NCI-H524 treated with DMSO at 0.1 percent for 48 hours (cell line): ENCODE measurements at regions not wholly inside any gene's neighbourhood (a gene's known extent, or its start where the extent isn't known, plus 50 kb on each side); places are given as distances from the start of the nearest gene placed in this dataset.

Experiments
- DNase-seq: peaks from one replicate; lab custom pipeline; 2025; lab: John Stamatoyannopoulos, UW

DNA sequence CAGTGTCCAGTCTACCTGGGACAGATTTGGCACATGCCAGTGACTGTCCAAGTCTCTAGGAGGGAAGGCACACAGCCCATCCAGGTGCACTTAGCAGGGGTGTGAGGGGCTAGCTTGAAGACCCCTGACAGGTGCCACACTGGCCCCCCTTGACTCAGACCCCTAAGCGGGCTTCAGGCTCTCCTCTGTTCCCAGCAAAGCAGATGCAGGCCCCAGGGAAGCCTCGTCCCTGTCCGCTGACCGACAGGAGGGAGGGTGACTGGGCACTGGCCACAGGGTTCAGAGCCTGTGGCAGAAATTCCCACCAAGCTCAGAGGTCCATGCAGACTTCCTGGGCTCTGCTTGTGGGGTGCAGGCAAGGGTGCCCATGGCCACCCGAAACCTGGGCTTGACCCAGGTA, 239.8 kb upstream of the MYT1L start:
- DNase-seq: no peak

GRCh38 chr2:2570360-2570759, 239.3 kb upstream of the MYT1L start:
- no peak for DNase-seq

- DNase-seq: no peak
Measured at GRCh38 chr2:2569836-2570235, 238.8 kb upstream of the MYT1L start.

DNA sequence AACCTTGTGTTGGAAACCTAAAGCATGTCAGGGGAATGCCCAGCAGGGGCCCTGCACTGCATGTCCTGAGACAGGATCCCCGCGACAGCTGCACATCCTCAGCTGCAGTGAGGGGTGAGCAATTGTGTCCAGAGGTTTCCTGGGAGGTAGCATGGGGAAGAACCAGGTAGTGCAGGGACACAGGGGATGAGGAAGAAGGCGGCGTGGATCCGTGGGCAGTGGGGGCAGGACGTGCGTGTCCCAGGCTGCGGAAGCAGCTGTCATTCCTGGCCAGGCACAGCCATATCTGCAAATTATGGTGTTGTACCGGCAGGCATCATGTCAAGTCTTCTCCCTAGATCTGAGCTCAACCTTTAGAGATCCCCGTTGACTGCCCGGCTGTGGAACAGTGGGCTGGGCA, 238.2 kb upstream of the MYT1L start:
- no peak for DNase-seq

DNA sequence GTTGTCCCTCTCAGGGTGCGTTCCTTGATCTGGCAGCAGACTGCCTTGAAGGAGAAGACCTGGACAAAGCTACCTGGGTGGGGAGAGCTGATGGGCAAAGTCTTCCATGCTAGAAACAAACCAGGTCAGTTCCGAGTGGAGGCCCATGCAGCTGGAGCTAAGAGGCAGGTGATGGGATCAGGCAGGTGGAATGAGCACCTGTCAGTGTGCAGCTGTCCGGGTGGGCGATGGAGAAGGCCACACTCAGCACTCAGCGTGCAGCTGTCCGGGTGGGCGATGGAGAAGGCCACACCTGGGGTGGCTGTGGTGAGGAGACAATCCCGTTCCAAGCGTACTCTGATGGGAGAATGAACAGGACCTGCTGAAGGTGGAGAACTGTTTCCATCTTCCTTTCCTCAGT, 237.3 kb upstream of the MYT1L start:
- no peak for DNase-seq

DNA sequence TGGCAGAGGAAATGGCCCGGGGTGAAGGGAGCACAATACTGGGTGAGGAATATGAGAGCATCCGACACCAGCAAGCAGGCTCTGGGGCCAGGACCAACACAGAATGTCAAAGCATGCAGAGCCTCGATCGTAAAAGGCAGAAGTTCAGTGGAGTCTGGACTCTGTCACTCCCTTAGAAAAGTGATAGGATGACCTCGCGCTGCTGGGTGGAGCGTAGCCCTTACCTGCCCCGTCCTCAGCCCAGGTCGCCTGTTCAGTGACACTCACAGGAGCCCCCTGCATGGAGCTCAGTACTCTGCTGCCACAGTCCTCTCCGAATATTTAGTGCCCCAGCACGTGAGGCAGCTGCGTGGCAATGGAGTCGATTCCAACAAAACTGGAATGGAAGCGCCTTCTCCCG, 236.7 kb upstream of the MYT1L start:
- DNase-seq: no peak

- DNase-seq: no peak
Measured at GRCh38 chr2:2566396-2567323, 235.6 kb upstream of the MYT1L start.

DNA sequence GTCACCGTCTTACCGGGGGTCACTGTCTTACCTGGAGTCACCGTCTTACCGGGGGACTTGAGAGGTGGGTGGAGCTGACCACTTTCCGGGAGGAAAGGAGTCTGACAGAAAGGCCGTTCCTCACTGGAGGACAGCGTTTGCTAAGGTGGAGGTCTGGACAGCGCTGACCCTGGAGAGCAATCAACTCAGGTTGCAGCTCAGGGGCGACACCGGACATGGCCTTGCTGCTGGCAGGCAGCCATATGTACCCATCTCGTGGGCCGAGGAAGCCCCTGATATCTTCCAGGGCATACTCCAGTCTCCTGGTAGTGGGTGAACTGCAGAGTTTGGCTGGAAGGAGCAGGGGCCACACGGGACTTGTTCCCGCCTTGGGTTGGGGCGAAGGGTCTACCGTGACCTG, 234.6 kb upstream of the MYT1L start:
- DNase-seq: no peak

DNA sequence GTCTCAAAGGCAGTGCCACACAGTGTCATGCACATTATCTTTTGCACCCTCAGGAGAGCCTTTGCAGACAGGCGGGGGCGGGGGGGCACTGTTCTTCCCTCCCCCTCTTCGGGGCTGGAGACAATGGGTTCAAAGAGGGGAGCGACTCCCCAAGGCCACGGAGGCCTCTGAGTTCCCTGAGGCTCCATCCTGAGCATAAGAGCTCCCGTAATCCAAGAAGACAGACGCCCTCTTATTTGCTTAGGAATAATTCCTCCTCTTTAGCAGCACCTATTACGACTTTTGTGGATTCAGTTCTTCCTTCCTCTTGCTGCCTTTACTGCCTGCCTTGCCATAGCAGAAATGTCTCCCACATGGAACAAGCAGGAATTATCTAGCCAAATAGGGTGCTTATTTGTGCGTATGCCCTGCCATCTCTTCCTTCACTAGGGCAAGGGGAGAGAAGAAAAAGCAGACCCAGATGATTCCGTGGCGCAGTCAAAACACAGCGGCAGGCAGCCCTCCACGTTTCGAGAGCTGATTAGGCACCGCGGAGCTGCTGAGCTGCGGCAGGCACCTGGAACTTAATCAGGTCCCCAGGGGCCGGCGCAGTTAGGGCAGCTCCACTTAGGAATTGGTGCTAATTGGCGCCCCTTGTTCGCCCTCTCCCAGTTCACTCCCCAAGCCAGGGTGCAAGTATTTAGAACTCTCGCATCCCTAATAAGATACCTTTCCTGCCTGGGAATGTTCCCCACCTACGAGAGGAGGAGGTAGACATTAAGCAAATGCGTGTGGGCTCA, 233.4 kb upstream of the MYT1L start:
- DNase-seq: peak; percentile 78

DNA sequence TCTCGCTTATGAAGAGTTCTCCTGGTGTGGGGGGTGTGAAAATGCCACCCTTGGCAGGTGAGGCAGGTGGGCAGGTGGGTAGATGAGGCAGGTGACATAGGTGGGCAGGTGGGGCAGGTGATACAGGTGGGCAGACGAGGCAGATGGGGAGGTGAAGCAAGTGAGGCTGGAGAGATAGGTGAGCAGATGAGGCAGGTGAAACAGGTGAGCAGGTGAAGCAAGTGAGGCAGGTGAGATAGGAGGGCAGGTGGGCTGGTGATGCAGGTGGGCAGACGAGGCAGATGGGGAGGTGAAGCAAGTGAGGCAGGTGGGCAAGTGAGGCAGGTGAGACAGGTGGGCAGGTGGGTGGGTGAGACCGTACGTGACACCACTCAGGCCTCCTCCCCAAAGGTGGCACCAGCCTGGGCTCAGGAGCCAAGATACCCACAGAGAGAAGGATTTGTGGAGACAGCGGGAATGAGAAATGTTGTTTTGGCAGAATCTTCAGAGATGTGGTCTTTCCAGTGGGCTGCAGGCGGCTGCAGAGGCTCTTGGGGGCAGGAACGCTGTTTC, 232.3 kb upstream of the MYT1L start:
- DNase-seq: no peak

- no peak for DNase-seq
Measured at GRCh38 chr2:2562867-2563266, 231.8 kb upstream of the MYT1L start.

DNA sequence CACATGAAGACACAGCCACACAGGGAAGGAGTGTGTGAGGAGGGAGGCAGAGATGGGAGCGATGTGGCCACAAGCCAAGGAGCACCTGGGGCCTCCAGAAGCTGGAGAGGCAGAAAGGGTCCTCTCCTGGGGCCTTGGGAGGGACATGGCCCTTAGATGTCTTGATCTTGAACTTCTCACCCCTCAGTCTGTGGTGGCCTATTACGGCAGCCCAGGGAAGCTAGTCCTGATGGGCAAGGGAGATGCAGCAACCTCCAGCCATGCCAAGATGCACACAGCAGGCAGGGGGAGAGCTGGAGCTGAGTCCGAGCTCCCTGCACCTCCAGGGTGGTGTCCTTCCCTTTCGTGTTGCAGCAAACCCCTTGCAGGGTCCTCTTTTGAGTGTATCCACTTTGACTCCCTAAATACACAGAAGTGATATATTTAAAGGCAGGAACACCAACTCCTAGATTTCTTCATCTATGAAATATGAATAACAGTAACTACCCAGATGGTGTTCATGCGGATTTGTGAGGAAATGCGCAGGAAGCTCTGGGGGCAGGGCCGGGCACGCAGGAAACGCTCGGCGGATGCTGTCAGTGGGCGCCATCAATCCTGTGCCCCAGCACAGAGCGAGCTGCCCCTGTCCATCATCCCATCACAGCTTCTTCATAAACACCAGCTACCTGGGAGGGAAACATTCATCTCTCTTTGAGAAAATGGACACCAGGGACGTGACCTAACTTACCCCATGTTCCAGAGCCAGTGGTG, 230.4 kb upstream of the MYT1L start:
- no peak for DNase-seq

DNA sequence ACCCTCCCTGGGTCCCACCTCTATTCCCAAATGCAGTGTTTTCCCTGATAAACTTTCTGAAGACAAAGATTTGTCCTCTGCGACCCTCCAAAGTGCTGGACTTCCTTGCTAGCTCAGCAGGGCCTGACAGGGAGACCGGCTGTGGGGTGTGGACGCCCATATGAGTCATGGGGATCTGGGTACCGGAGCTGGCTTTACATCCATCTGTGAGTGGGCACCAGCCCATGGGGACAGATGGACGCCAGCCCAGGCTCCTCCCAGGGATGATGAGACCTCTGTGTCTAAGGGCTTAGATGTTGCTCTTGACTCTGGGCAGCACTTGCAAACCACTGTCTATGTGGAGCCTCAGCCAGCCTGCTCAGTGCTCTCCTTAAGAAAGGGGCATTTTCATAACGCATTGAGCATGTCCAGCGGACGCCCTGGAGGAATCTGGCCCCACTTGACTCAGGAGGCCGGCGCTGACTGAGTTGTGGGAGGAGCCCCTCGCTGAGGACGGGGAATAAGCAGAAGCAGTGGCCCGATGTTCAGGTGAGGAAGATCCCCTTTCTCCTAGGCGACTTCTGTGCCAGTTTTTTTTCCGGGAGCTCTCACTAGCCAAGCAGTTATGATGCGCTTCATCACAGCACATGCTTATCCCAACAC, 229.4 kb upstream of the MYT1L start:
- no peak for DNase-seq

- DNase-seq: no peak
Measured at GRCh38 chr2:2558476-2558875, 227.4 kb upstream of the MYT1L start.

DNA sequence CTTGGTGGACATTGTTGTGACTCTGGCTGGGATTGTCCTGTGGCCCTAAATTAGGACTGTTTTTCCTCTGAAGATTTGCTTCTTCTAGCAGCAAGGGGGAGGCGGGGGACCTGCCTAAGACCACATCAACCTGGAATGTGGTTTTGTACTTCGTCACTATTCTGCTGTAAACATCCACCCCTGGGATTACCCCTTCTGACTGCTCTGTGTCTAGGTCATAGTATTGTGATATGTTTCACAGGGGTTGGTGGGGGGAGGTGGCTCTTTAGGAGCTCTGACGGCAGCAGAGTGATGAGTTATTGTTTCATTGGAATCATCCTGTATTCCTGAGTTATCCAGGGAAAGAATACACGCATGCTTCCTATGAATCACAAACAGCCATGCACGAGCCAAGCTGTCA, 226.4 kb upstream of the MYT1L start:
- no peak for DNase-seq

DNA sequence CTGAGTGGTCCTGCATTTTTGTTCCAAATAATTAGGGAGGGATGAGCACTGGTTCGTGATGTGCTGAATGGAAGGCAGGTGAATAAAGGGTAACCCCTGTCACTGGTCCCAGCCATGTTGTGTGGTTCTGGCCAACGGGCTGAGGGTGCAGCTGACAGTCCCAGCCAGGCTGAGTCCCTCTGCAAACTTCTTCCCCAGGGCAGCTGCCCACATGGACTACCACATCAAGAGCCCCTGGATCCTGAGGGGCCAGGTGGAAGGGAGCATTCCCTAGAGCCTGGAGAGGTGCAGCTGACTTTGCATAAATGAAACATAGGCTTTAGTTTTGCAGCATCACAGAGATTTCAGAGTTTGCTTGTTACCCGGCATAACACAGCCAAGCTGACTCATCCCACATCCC, 219.8 kb upstream of the MYT1L start:
- DNase-seq: no peak

DNA sequence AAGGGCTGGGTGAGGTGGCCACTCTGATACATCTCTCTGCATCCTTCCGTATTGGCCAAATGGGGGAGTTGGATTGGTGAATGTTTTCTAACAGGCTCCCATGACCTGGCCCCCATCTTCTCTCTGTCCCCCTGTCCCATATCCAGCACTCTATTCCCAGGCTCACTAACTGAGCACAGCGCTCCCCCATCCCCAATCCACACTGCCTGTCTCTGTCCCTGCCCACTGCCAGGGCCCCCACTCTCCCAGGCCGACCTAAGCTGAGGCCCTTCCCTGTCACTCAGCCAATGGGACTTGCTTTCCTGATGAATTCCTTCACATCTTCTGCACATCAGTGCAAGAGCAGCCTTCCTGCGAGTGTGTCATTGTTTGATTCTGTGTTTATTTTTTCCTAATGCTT, 216.8 kb upstream of the MYT1L start:
- no peak for DNase-seq

GRCh38 chr2:2547451-2547850, 216.4 kb upstream of the MYT1L start:
- DNase-seq: no peak

DNA sequence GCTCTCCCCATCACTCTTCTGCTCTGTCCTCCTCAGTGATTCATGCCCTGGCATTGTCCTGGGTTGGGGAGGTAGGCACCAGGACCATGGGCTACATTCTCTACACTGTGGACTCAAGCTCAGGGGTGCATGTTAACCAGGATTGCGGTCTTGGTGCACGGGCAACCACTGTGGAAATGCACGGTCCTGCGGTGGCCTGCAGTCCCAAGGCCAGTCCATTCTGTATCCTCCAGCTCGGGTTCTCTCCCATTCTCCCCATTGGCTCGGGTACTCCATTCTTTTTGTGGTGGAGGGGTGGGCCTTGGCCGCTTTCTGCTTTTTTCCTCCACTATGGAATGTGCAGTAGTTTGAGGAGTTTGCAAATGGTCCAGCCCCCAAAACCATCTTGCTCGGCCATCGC, 215.0 kb upstream of the MYT1L start:
- no peak for DNase-seq

GRCh38 chr2:2542966-2543611, 212.0 kb upstream of the MYT1L start:
- no peak for DNase-seq

- DNase-seq: no peak
Measured at GRCh38 chr2:2542316-2542715, 211.2 kb upstream of the MYT1L start.
